ENCODE measurements at regions not wholly inside any gene's neighbourhood (a gene's known extent, or its start where the extent isn't known, plus 50 kb on each side); places are given as distances from the start of the nearest gene placed in this dataset.

DNA sequence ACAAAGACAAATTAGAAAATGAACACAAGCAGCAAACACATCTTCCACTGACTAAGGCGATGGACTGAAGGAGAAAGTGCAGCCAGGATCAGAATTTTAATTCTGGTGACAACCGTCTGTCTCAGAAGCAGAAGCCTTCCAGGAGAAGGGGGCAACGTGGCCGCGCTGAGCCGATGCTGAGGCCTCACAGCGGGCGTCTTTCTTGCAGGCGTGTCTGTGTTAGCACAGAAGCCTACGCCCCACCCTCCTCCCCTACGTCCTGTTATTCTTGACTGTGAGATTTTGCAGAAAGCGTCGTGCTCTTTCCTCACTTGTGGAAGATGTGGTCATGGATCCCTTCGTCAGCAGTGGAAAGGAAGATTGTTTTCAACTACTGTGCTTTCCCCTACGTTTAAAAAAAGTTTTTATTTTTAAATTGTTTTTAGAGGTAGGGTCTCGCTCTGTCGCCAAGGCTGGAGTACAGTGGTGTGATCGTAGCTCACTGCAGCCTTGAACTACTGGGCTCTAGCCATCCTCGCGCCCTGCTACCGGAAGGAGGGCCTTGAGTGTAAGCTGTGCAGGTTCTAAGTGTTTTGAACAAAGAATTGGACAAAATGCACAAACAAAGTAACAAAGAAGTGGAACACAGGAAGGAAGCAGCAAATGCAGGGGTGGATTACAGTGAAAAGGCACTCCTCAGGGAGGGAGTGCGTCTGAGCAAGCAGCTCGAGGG is 422.0 kb downstream of the GALR1 start:
- no peaks in the 10 kb centered on the region for H3K79me2 ChIP-seq (ENCODE audit: control insufficient read depth, insufficient read depth, low read length)
- dilution Hi-C loops (cut with MboI; ENCODE audit: extremely low pct_ligation_motif_present, low sequenced_read_pairs) = no loop called here
- no peak for FAIRE-seq
- H3K36me3 ChIP-seq (ENCODE audit: control insufficient read depth in 2 of 2, extremely low read depth in 1 of 2, insufficient read depth in 2 of 2, low read length in 2 of 2) = no peaks in the 10 kb centered on the region
- peaks cover 10% of the 10 kb centered on the region for H3K9me3 ChIP-seq (ENCODE audit: control insufficient read depth, low read depth, low read length)
- no peak for DNase-seq (ENCODE audit: low read depth, low spot score)
- H2AFZ ChIP-seq (ENCODE audit: control insufficient read depth, low read length) = no peak overlapping the region
- H3K9me1 ChIP-seq (ENCODE audit: control insufficient read depth, extremely low read depth, insufficient read depth, low read length) = no peaks in the 10 kb centered on the region
- no peak overlapping the region for H3K4me2 ChIP-seq (ENCODE audit: control insufficient read depth, extremely low read depth, insufficient read depth, low read depth, low read length)
- H3K27ac ChIP-seq (ENCODE audit: control insufficient read depth, insufficient read depth, low read length) = no peak overlapping the region
- no peak overlapping the region for H3K9ac ChIP-seq (ENCODE audit: control insufficient read depth, extremely low read depth, insufficient read depth, low read length)
- H3K27me3 ChIP-seq (ENCODE audit: control insufficient read depth, extremely low read depth, insufficient read depth, low read length) = no peaks in the 10 kb centered on the region
- no peak overlapping the region for H3K4me3 ChIP-seq (ENCODE audit: control insufficient read depth in 2 of 3, extremely low read depth in 1 of 3, insufficient read depth in 2 of 3, low read depth in 1 of 3, low read length in 3 of 3)
- no peaks in the 10 kb centered on the region for H3K4me1 ChIP-seq (ENCODE audit: control insufficient read depth, extremely low read depth, insufficient read depth, low read length)
- TF ChIP-seq, protein P1, sequence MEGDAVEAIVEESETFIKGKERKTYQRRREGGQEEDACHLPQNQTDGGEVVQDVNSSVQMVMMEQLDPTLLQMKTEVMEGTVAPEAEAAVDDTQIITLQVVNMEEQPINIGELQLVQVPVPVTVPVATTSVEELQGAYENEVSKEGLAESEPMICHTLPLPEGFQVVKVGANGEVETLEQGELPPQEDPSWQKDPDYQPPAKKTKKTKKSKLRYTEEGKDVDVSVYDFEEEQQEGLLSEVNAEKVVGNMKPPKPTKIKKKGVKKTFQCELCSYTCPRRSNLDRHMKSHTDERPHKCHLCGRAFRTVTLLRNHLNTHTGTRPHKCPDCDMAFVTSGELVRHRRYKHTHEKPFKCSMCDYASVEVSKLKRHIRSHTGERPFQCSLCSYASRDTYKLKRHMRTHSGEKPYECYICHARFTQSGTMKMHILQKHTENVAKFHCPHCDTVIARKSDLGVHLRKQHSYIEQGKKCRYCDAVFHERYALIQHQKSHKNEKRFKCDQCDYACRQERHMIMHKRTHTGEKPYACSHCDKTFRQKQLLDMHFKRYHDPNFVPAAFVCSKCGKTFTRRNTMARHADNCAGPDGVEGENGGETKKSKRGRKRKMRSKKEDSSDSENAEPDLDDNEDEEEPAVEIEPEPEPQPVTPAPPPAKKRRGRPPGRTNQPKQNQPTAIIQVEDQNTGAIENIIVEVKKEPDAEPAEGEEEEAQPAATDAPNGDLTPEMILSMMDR (optimal IDR thresholded peaks at IDR 0.05 in 1 of 3, IDR thresholded peaks at IDR 0.05 in 1 of 3, conservative IDR thresholded peaks at IDR 0.05 in 1 of 3; ENCODE audit: extremely low read depth in 1 of 3, insufficient read depth in 2 of 3, low read length in 3 of 3) = no peak
- TF ChIP-seq EZH2 (IDR thresholded peaks at IDR 0.05; ENCODE audit: low read length) = no peak
- no peaks in the 10 kb centered on the region for H4K20me1 ChIP-seq (ENCODE audit: control insufficient read depth, extremely low read depth, insufficient read depth, low read length)

DNA sequence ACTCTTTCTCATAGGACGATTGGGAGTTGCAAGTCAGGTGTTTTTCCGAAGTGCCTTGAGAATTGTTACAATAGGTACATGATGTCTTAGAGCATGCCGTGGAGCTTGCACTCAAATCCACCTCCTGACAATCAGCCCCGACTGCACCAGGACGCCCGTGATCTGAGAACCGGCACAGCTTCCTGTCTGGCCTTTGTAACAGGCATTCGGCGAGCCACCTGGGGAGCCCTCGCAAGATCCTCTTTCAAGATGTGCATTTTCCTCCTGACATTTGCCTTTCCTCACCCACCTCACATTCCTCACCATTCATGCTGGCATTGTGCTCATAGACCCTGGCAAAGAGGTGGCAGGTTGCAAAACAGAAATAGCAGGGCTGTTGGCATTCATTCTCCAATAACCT is 427.3 kb downstream of the GALR1 start:
- Histone ChIP-seq H3K36me3 (ENCODE audit: control insufficient read depth in 2 of 2, extremely low read depth in 1 of 2, insufficient read depth in 2 of 2, low read length in 2 of 2) (no peaks in the 10 kb centered on the region), H3K4me2 (ENCODE audit: control insufficient read depth, extremely low read depth, insufficient read depth, low read depth, low read length) (no peak overlapping the region), H3K79me2 (ENCODE audit: control insufficient read depth, insufficient read depth, low read length) (no peaks in the 10 kb centered on the region), H3K27me3 (ENCODE audit: control insufficient read depth, extremely low read depth, insufficient read depth, low read length) (no peaks in the 10 kb centered on the region), H3K9me3 (ENCODE audit: control insufficient read depth, low read depth, low read length) (peaks cover 2% of the 10 kb centered on the region), H2AFZ (ENCODE audit: control insufficient read depth, low read length) (no peak overlapping the region), H4K20me1 (ENCODE audit: control insufficient read depth, extremely low read depth, insufficient read depth, low read length) (no peaks in the 10 kb centered on the region), H3K4me1 (ENCODE audit: control insufficient read depth, extremely low read depth, insufficient read depth, low read length) (no peaks in the 10 kb centered on the region), H3K27ac (ENCODE audit: control insufficient read depth, insufficient read depth, low read length) (no peak overlapping the region), H3K9ac (ENCODE audit: control insufficient read depth, extremely low read depth, insufficient read depth, low read length) (no peak overlapping the region), H3K4me3 (ENCODE audit: control insufficient read depth in 2 of 3, extremely low read depth in 1 of 3, insufficient read depth in 2 of 3, low read depth in 1 of 3, low read length in 3 of 3) (no peak overlapping the region), H3K9me1 (ENCODE audit: control insufficient read depth, extremely low read depth, insufficient read depth, low read length) (no peaks in the 10 kb centered on the region)
- dilution Hi-C loops (cut with MboI; ENCODE audit: extremely low pct_ligation_motif_present, low sequenced_read_pairs) = no loop called here
- FAIRE-seq = no peak
- no peak for DNase-seq (ENCODE audit: low read depth, low spot score)
- no peak for TF ChIP-seq EZH2 (IDR thresholded peaks at IDR 0.05; ENCODE audit: low read length)
- TF ChIP-seq, protein P1 (optimal IDR thresholded peaks at IDR 0.05 in 1 of 3, IDR thresholded peaks at IDR 0.05 in 1 of 3, conservative IDR thresholded peaks at IDR 0.05 in 1 of 3; ENCODE audit: extremely low read depth in 1 of 3, insufficient read depth in 2 of 3, low read length in 3 of 3) = no peak

Measured in keratinocyte (primary cell).